GM12892 (cell line): ENCODE measurements at regions not wholly inside any gene's neighbourhood (a gene's known extent, or its start where the extent isn't known, plus 50 kb on each side); places are given as distances from the start of the nearest gene placed in this dataset.

Experiments used
- POLR2A ChIP-seq: IDR thresholded peaks from 2 replicates; pipeline ENCODE4 v1.6.1; 2011; ENCODE audit warnings: low read depth, low read length, control low read depth
- TAF1 ChIP-seq: IDR thresholded peaks from 2 replicates; pipeline ENCODE4 v1.6.1; 2011; ENCODE audit warnings: low read depth, mild to moderate bottlenecking, control low read depth, low read length, borderline replicate concordance

GRCh38 chr14:39499514-39499913 is 67.3 kb upstream of the FBXO33 start:
- TF ChIP-seq POLR2A (no peak), TAF1 (no peak)
